H54 (cell line): ENCODE measurements at regions not wholly inside any gene's neighbourhood (a gene's known extent, or its start where the extent isn't known, plus 50 kb on each side); places are given as distances from the start of the nearest gene placed in this dataset.

Experiments
- DNase-seq: peaks from one replicate; pipeline ENCODE4 v3.0.0; 2011; ENCODE audit warnings: low spot score, mixed read lengths; ENCODE audit not compliant: insufficient read length
- FAIRE-seq: peaks from 3 replicates; lab custom pipeline; 2011; peaks lifted over from hg19 to GRCh38; lab: Jason Lieb, UNC
- POLR2A ChIP-seq: IDR thresholded peaks from 2 replicates; pipeline ENCODE4 v1.6.1; 2011; ENCODE audit warnings: low read depth, mild to moderate bottlenecking, low read length

DNA sequence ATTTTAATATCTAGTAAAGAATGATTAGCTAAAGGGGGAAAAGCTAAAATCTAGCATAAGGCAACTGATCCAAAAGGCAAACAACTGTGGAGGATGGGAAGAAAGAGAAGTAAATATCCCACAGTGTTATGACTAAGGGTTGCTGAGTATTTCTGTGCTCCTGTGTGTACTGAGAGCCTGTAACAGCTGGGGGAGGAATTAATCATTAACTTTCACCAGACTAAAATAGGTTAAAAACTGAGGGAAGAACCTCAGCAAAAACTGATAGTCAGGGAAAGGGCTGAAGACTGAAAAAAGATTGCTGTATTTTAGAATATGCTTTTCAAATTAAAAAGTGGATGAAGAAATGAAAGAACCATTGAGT is 365.9 kb downstream of the CXXC4 start:
- FAIRE-seq = no peak
- TF ChIP-seq POLR2A = no peak
- no peak for DNase-seq

DNA sequence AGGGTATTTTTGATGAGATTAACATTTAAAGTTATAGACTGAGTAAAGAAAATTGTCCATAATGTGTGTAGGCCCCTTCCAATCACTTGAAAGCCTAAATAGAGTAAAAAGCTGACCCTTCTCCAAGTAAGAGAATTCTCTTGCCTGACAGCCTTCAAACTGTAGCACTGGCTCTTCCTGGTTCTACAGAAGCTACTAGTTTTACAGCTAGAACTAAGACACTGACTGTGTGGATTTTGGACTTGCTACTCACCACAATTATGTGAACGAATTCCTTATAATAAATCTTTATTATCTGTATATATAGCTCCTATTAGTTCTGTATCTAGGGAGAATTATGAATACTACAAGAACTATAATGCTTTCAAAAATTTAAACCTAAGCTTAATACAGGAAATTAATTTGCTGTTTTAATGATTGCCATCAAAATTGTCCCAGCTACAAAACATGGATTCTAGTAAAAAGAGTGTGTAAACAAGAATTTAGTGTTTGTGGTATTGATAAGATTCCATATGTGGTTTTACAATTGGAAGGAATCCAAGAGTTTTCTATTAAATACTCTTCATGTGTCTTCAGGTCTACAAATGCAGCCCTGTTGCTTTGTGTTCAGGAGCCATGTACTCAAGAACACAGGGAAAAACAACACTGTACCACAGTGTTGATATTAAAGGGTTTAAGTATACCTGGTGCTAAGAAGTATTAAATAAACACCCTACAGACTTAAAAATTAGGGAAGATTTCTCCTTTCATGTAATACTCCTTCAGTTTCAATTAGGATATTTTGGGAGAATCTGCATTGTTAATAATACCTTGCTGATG is 366.5 kb downstream of the CXXC4 start:
- DNase-seq = no peak
- FAIRE-seq = no peak
- no peak for TF ChIP-seq POLR2A

DNA sequence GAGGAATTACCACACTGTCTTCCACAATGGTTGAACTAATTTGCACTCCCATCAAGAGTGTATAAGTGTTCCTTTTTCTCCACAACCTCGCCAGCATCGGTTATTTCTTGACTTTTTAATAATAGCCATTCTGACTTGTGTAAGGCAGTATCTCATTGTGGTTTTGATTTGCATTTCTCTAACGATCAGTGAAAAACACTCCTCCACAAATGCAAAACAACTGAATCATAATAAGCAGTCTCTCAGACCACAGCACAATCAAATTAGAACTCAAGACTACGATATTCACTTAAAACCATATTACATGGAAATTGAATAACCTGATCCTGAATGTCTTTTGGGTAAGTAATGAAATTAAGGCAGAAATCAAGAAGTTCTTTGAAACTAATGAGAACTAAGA is 371.7 kb downstream of the CXXC4 start:
- TF ChIP-seq POLR2A = no peak
- FAIRE-seq (no peak), DNase-seq (no peak)

- no peak for TF ChIP-seq POLR2A
- FAIRE-seq (no peak), DNase-seq (no peak)
These were observed 376.9 kb downstream of the CXXC4 start for GRCh38 chr4:104117776-104118175.

DNA sequence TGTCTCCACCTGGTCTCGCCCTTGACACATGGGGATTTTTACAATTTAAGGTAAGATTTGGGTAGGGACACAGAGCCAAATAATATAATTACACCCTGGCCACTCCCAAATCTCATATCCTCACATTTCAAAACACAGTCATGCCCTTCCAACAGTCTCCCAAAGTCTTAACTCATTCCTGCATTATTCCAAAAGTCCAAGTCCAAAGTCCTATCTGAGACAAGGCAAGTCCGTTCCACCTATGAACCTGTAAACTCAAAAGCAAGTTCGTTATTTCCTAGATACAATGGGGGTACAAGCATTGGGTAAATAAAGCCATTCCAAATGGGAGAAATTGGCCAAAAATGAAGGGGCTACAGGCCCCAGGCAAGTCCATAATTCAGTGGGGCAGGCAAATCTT is 380.8 kb downstream of the CXXC4 start:
- no peak for TF ChIP-seq POLR2A
- FAIRE-seq = no peak
- DNase-seq = no peak

GRCh38 chr4:104099141-104099540 is 379.4 kb upstream of the TACR3 start:
- no peak for TF ChIP-seq POLR2A
- no peak for FAIRE-seq

GRCh38 chr4:104093247-104093646 is 373.5 kb upstream of the TACR3 start:
- FAIRE-seq (no peak), DNase-seq (no peak)
- TF ChIP-seq POLR2A = no peak

More at GRCh38 chr4:104099141-104099540, 379.4 kb upstream of the TACR3 start:
- DNase-seq = no peak

DNA sequence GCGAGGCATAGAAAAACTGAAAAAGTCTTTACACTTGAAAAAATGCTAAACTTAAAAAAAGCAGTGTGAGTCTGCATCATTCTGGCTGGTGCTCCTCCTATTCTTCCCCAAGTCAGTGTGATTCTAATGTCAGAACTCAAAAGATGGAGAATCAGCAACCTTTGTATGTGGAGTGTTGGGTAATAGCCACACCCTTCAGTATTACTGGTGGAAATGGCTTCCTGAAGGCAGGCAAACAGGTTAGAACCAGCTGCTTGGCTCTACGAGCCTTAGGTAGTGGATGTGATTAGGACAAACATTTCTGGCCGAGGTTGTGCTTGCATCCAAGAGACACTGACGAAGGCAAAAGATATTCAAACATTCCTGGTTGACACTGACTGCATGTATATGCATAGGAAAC is 353.4 kb upstream of the TACR3 start:
- DNase-seq (no peak), FAIRE-seq (no peak)
- TF ChIP-seq POLR2A = no peak

DNA sequence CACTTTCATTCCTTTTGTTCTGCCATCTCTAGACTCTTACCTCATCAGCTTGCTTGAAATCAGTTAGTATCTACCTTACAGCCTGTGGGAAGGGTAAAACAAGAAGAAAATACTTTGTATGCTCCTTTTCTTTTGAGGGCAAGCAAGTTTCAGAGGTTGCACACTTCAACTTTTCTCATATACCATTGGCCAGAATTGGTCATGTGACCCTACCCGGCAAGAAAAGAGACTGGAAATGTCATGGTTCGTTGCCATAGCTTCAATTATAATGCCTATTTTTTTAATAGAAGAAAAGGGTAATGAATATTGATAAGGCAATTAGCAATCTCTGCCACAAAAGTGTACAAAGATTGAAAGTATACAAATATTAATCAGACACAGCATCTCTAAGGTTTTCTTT is 346.7 kb upstream of the TACR3 start:
- no peak for DNase-seq
- FAIRE-seq = no peak
- TF ChIP-seq POLR2A = no peak

GRCh38 chr4:104064646-104065577 is 345.1 kb upstream of the TACR3 start:
- FAIRE-seq (no peak), DNase-seq (peak; percentile 1)
- TF ChIP-seq POLR2A = no peak

DNA sequence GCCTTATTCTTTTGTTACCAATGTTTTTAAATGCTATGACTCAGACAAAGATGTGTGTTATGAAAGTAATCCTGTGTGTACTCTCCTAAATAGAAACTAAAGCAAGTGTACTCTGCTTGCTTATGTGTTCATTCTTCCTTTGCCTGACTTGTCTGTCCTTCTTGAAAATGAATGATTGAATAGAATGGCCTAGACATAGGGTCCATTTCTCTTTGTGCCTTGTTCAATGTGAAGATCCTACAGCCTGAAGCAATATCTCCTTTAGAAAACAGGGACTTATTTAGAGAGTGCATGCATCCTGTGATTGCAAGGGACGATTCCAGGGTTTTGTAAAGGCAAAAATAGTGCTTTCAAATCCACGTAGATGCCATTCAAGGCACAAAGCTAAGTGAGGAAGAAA is 343.6 kb upstream of the TACR3 start:
- FAIRE-seq (no peak), DNase-seq (no peak)
- TF ChIP-seq POLR2A = no peak

GRCh38 chr4:104044369-104044768 is 324.6 kb upstream of the TACR3 start:
- TF ChIP-seq POLR2A = no peak
- no peak for FAIRE-seq
- DNase-seq = no peak

DNA sequence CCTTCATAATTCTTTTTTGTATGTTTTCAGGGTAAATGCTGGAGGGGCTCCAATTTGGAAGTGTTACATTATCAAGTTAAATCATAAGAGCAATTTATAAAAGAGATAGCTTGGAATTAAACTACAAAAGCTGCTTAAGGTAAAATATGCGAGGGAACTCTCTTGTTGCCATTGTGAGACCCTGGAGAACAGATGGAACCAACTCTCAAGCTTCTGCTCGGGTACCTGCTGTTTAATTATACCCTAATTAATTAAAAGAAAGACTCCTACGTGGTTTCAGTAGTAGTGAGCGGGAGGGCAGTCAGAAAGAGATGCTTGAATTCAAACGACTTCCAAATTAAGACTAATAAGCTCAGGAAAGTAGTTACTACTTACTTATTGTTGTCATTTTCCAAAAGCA is 313.1 kb upstream of the TACR3 start:
- FAIRE-seq = no peak
- no peak for DNase-seq
- TF ChIP-seq POLR2A = no peak

DNA sequence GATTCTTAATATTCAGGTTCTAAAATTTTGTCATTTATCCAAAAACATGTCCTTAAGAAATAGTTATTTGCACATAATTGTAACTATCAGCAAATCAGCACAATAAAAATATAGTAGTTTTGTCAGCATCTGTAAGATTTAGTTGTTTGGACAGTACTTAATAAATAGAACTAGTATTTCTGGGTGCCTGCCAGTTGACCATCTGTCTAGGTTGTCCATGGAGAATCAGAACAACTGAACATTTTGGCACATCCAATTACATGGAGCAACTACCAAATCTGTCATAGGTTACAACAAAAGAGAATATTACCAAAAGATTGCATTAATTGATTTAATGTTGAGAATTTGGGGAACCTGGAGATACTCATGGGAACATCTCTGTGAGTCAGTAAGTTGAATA is 305.5 kb upstream of the TACR3 start:
- DNase-seq (no peak), FAIRE-seq (no peak)
- no peak for TF ChIP-seq POLR2A

DNA sequence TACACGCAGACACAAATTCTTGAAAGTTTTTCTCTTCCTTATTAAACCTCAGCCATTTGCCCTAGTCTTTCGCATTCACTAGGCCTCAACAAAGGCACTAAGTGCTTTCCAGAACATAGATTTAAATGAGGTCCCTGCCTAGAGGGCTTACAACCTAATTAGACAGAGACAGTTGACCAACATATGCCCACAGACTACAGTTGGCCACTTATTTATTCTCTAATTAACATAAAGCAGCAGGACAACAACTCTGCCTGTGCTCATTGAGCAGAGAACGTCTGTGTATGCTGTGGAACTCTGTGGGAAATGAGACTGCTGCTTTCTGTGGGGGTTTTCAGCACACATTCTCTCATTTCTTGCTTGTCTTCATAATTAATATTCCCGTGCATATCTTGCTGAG is 303.0 kb upstream of the TACR3 start:
- FAIRE-seq (no peak), DNase-seq (no peak)
- TF ChIP-seq POLR2A = no peak
